ENCODE measurements at regions not wholly inside any gene's neighbourhood (a gene's known extent, or its start where the extent isn't known, plus 50 kb on each side); places are given as distances from the start of the nearest gene placed in this dataset.

DNA sequence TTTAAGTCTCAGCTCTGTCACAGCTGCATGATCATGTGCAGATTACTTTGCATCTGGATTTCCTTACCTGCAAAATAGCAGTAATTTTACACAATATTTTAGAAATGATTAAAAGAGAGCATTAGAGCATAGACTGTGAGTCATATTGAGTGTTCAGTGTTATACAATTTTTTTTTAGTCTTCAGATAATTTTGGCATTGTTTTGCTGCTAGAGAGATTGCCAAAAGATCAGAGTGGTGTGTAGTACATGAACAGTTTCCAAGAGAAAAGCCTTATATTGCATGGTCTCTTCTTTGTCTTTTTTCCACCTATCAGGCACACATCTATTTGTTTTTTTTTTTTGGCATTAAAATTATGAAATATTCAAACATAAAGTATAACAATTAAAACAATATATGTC lies 209.6 kb upstream of the TLL1 start:
- TF ChIP-seq, protein P1, sequence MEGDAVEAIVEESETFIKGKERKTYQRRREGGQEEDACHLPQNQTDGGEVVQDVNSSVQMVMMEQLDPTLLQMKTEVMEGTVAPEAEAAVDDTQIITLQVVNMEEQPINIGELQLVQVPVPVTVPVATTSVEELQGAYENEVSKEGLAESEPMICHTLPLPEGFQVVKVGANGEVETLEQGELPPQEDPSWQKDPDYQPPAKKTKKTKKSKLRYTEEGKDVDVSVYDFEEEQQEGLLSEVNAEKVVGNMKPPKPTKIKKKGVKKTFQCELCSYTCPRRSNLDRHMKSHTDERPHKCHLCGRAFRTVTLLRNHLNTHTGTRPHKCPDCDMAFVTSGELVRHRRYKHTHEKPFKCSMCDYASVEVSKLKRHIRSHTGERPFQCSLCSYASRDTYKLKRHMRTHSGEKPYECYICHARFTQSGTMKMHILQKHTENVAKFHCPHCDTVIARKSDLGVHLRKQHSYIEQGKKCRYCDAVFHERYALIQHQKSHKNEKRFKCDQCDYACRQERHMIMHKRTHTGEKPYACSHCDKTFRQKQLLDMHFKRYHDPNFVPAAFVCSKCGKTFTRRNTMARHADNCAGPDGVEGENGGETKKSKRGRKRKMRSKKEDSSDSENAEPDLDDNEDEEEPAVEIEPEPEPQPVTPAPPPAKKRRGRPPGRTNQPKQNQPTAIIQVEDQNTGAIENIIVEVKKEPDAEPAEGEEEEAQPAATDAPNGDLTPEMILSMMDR (conservative IDR thresholded peaks at IDR 0.05) = no peak
- no peak for TF ChIP-seq ZFX (IDR thresholded peaks at IDR 0.05)
